HCT116 (cell line): ENCODE measurements at regions not wholly inside any gene's neighbourhood (a gene's known extent, or its start where the extent isn't known, plus 50 kb on each side); places are given as distances from the start of the nearest gene placed in this dataset.

Experiments used
- ATAC-seq: fragments of 200-7000 bp; cut with Tn5 transposase; 2 replicates; pipeline ENCODE4 v1.9.1; 2020; ENCODE audit warnings: mild to moderate bottlenecking, moderate library complexity
- BruUV-seq: library from RNA; stranded (reverse); fragments of 400-500 nt; replicated peaks from 2 replicates; lab custom pipeline; 2021; lab: Mats Ljungman, UMichigan
- CTCF ChIA-PET: fragments of 300-600 bp; sonication (Branson Sonifier 250); formaldehyde crosslinking; loops from one replicate; lab custom pipeline; 2021; ENCODE audit warnings: antibody characterized with exemption; lab: Charles Lee
- POLR2A ChIA-PET: fragments of 300-600, 350-600 bp; sonication (Branson Sonifier 250); formaldehyde crosslinking; loops from one replicate; lab custom pipeline; 2021; ENCODE audit warnings: antibody characterized with exemption; lab: Charles Lee
- RAD21 ChIA-PET, 2 experiments: fragments of 300-600 bp; sonication (Branson Sonifier 250); formaldehyde crosslinking; loops; one replicate each; lab custom pipeline; 2023; ENCODE audit warnings: low total read pairs in 2 of 2; ENCODE audit not compliant: uncharacterized antibody in 2 of 2, unreplicated experiment in 2 of 2, low non-redundant PET in 1 of 2; lab: Charles Lee
- DNase-seq: peaks from one replicate; pipeline ENCODE4 v3.0.0-alpha.2; 2010; ENCODE audit warnings: low read depth, low spot score
- H2AFZ ChIP-seq: fragments of 200-600 bp; shearing (Covaris generic), sonication (generic); 2 replicates; pipeline ENCODE4 v1.6.1; 2017; ENCODE audit warnings: low read depth, mixed run types, mixed read lengths, antibody characterized with exemption, low read length; ENCODE audit not compliant: poor library complexity, severe bottlenecking
- H3K27ac ChIP-seq: 2 replicates; pipeline ENCODE4 v1.5.1; 2012; ENCODE audit warnings: low read depth, low read length
- H3K27me3 ChIP-seq: fragments of 200-600 bp; sonication (generic); 2 replicates; pipeline ENCODE4 v1.6.1; 2016; ENCODE audit warnings: mixed run types, low read length, mixed read lengths; ENCODE audit not compliant: insufficient read depth
- H3K36me3 ChIP-seq, 2 experiments: fragments of 200-500 bp in 1 of 2; fragments of 200-600 bp in 1 of 2; sonication (Bioruptor generic) in 1 of 2; sonication (generic) in 1 of 2; 2 replicates each; pipeline versions ENCODE4 v1.5.1 to v1.6.1; 2014 to 2016; ENCODE audit warnings: low read length in 2 of 2, inconsistent platforms in 1 of 2, mixed read lengths in 1 of 2, mixed run types in 1 of 2; ENCODE audit not compliant: insufficient read depth in 2 of 2, control insufficient read depth in 1 of 2
- H3K4me1 ChIP-seq, 2 experiments: fragments of 200-600 bp in 1 of 2; sonication (generic) in 1 of 2; 2 replicates each; pipeline versions ENCODE4 v1.5.1 to v1.6.1; 2012 to 2017; ENCODE audit warnings: low read length in 2 of 2, inconsistent platforms in 1 of 2, mild to moderate bottlenecking in 1 of 2, mixed read lengths in 1 of 2, mixed run types in 1 of 2, moderate library complexity in 1 of 2; ENCODE audit not compliant: insufficient read depth in 2 of 2, control insufficient read depth in 1 of 2
- H3K4me2 ChIP-seq: fragments of 200-600 bp; sonication (generic); 2 replicates; pipeline ENCODE4 v1.6.1; 2017; ENCODE audit warnings: mixed run types, low read length, mixed read lengths
- H3K4me3 ChIP-seq, 2 experiments: fragments of 200-600 bp in 1 of 2; sonication (generic) in 1 of 2; replicated peaks in 1 of 2; 2 replicates each; pipeline ENCODE4 v1.5.1; 2011 to 2016; ENCODE audit warnings: low read length in 2 of 2, control low read depth in 1 of 2, low read depth in 1 of 2, mild to moderate bottlenecking in 1 of 2, mixed read lengths in 1 of 2, mixed run types in 1 of 2
- H3K79me2 ChIP-seq: fragments of 200-600 bp; sonication (generic); 2 replicates; pipeline ENCODE4 v1.6.1; 2017; ENCODE audit warnings: mild to moderate bottlenecking, mixed run types, low read length, moderate library complexity, mixed read lengths; ENCODE audit not compliant: insufficient read depth
- H3K9ac ChIP-seq: fragments of 200-600 bp; sonication (generic); 2 replicates; pipeline ENCODE4 v1.6.1; 2016; ENCODE audit warnings: low read length, mixed read lengths
- H3K9me2 ChIP-seq: fragments of 200-600 bp; sonication (generic), shearing (Covaris generic); 2 replicates; pipeline ENCODE4 v1.6.1; 2017; ENCODE audit warnings: mixed run types, mild to moderate bottlenecking, moderate library complexity; ENCODE audit not compliant: insufficient read depth
- H3K9me3 ChIP-seq, 2 experiments: fragments of 200-500 bp in 1 of 2; fragments of 200-600 bp in 1 of 2; sonication (Bioruptor generic) in 1 of 2; sonication (generic) in 1 of 2; 2 replicates each; pipeline ENCODE4 v1.6.1; 2014 to 2017; ENCODE audit warnings: low read length in 2 of 2, mixed read lengths in 2 of 2, inconsistent platforms in 1 of 2, low read depth in 1 of 2, mild to moderate bottlenecking in 1 of 2, mixed run types in 1 of 2, moderate library complexity in 1 of 2; ENCODE audit not compliant: control insufficient read depth in 1 of 2, insufficient read depth in 1 of 2
- H4K20me1 ChIP-seq: fragments of 200-600 bp; sonication (generic), shearing (Covaris generic); 2 replicates; pipeline ENCODE4 v1.6.1; 2017; ENCODE audit warnings: mixed run types, mild to moderate bottlenecking, moderate library complexity; ENCODE audit not compliant: insufficient read depth
- ATF3 ChIP-seq: IDR thresholded peaks from 2 replicates; pipeline ENCODE4 v1.6.1; 2012
- ELF1 ChIP-seq: IDR thresholded peaks from 2 replicates; pipeline ENCODE4 v1.6.1; 2012; ENCODE audit warnings: low read depth, borderline replicate concordance
- EZH2phosphoT487 ChIP-seq: fragments of 200-600 bp; IDR thresholded peaks from 2 replicates; pipeline ENCODE4 v1.6.1; 2018; ENCODE audit warnings: antibody characterized with exemption, borderline replicate concordance
- JUND ChIP-seq: IDR thresholded peaks from 2 replicates; pipeline ENCODE4 v1.6.1; 2012
- RAD21 ChIP-seq: IDR thresholded peaks from 2 replicates; pipeline ENCODE4 v1.6.1; 2012; ENCODE audit warnings: low read depth, mild to moderate bottlenecking
- SIN3A ChIP-seq: IDR thresholded peaks from 2 replicates; pipeline ENCODE4 v1.6.1; 2012; ENCODE audit warnings: low read depth
- SP1 ChIP-seq: IDR thresholded peaks from 2 replicates; pipeline ENCODE4 v1.6.1; 2012; ENCODE audit warnings: low read depth
- YY1 ChIP-seq: IDR thresholded peaks from 2 replicates; pipeline ENCODE4 v1.6.1; 2011; ENCODE audit warnings: low read length, low read depth, moderate library complexity, mild to moderate bottlenecking; ENCODE audit not compliant: insufficient replicate concordance; ENCODE audit errors: extremely low read depth
- ZFX ChIP-seq: fragments of 450-650 bp; IDR thresholded peaks from 2 replicates; pipeline ENCODE4 v1.6.1; 2017
- intact Hi-C: fragments of 100-400 bp; cut with micrococcal nuclease; formaldehyde crosslinking; loops from 2 replicates; pipeline ENCODE4 v1.10.0; 2022
- TF ChIP-seq, protein P1 (sequence below): IDR thresholded peaks from 2 replicates; pipeline ENCODE4 v1.6.1; 2012; ENCODE audit warnings: low read depth

GRCh38 chr2:19228181-19228593 lies 130.2 kb downstream of the OSR1 start (continued):
- TF ChIP-seq, protein P1, sequence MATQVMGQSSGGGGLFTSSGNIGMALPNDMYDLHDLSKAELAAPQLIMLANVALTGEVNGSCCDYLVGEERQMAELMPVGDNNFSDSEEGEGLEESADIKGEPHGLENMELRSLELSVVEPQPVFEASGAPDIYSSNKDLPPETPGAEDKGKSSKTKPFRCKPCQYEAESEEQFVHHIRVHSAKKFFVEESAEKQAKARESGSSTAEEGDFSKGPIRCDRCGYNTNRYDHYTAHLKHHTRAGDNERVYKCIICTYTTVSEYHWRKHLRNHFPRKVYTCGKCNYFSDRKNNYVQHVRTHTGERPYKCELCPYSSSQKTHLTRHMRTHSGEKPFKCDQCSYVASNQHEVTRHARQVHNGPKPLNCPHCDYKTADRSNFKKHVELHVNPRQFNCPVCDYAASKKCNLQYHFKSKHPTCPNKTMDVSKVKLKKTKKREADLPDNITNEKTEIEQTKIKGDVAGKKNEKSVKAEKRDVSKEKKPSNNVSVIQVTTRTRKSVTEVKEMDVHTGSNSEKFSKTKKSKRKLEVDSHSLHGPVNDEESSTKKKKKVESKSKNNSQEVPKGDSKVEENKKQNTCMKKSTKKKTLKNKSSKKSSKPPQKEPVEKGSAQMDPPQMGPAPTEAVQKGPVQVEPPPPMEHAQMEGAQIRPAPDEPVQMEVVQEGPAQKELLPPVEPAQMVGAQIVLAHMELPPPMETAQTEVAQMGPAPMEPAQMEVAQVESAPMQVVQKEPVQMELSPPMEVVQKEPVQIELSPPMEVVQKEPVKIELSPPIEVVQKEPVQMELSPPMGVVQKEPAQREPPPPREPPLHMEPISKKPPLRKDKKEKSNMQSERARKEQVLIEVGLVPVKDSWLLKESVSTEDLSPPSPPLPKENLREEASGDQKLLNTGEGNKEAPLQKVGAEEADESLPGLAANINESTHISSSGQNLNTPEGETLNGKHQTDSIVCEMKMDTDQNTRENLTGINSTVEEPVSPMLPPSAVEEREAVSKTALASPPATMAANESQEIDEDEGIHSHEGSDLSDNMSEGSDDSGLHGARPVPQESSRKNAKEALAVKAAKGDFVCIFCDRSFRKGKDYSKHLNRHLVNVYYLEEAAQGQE = no peak
- TF ChIP-seq RAD21 (no peak), YY1 (no peak)

GRCh38 chr2:19226871-19227270 lies 131.6 kb downstream of the OSR1 start:
- CTCF ChIA-PET = no interaction called here
- Histone ChIP-seq H4K20me1 (no peaks in the 10 kb centered on the region), H3K4me2 (no peak overlapping the region), H3K36me3 (no peaks in the 10 kb centered on the region), H3K79me2 (no peaks in the 10 kb centered on the region), H3K9me3 (no peaks in the 10 kb centered on the region), H3K4me3 (no peak overlapping the region), H3K9me2 (no peaks in the 10 kb centered on the region), H3K9ac (no peak overlapping the region), H3K4me1 (no peaks in the 10 kb centered on the region), H3K27ac (no peak overlapping the region), H2AFZ (no peak overlapping the region), H3K27me3 (no peaks in the 10 kb centered on the region)
- ATAC-seq (no peak), DNase-seq (no peak)
- POLR2A ChIA-PET = no interaction called here
- RAD21 ChIA-PET = no interaction called here
- no TSS peak for BruUV-seq
- intact Hi-C loops = no loop called here
- TF ChIP-seq SIN3A = no peak
- TF ChIP-seq ELF1 = no peak
- TF ChIP-seq ATF3 = no peak
- TF ChIP-seq ZFX = no peak
- TF ChIP-seq SP1 = no peak
- TF ChIP-seq JUND = no peak
- no peak for TF ChIP-seq EZH2phosphoT487
